Lung (tissue), 11 donors: ENCODE measurements at regions not wholly inside any gene's neighbourhood (a gene's known extent, or its start where the extent isn't known, plus 50 kb on each side); places are given as distances from the start of the nearest gene placed in this dataset.

Source experiments
- ATAC-seq: fragments of 200-7000 bp; cut with Tn5 transposase; one replicate; pipeline ENCODE4 v1.9.1; 2020; ENCODE audit warnings: moderate number of reproducible peaks; ENCODE audit not compliant: insufficient read depth, low FRiP score
- DNase-seq, 3 donors: peaks; one replicate each; pipeline ENCODE4 v3.0.0-alpha.2; 2013 to 2017
- H3K27ac ChIP-seq, 2 donors: one replicate each; pipeline ENCODE4 v1.5.1; 2013; ENCODE audit warnings: mild to moderate bottlenecking in 2 of 2, moderate library complexity in 2 of 2, control low read depth in 1 of 2, inconsistent platforms in 1 of 2, low read depth in 1 of 2, low read length in 1 of 2
- H3K27me3 ChIP-seq, 3 donors: one replicate each; pipeline ENCODE4 v1.5.1; 2013; ENCODE audit warnings: low read length in 2 of 3; ENCODE audit not compliant: control insufficient read depth in 3 of 3, insufficient read depth in 3 of 3
- H3K36me3 ChIP-seq, 4 donors: one replicate each; pipeline ENCODE4 v1.5.1; 2013; ENCODE audit warnings: low read length in 4 of 4, mild to moderate bottlenecking in 1 of 4, moderate library complexity in 1 of 4; ENCODE audit not compliant: control insufficient read depth in 4 of 4, insufficient read depth in 4 of 4
- H3K4me1 ChIP-seq, 5 donors: one replicate each; pipeline ENCODE4 v1.5.1; 2013; ENCODE audit warnings: low read length in 5 of 5, mild to moderate bottlenecking in 2 of 5, moderate library complexity in 1 of 5; ENCODE audit not compliant: control insufficient read depth in 5 of 5, insufficient read depth in 5 of 5
- H3K4me3 ChIP-seq: one replicate; pipeline ENCODE4 v1.5.1; 2013; ENCODE audit warnings: mild to moderate bottlenecking, control low read depth, moderate library complexity
- H3K9ac ChIP-seq, 2 donors: one replicate each; pipeline ENCODE4 v1.5.1; 2013; ENCODE audit warnings: low read length in 2 of 2, control low read depth in 1 of 2; ENCODE audit not compliant: insufficient read depth in 1 of 2
- H3K9me3 ChIP-seq, 4 donors: one replicate each; pipeline ENCODE4 v1.5.1; 2013; ENCODE audit warnings: low read length in 3 of 4, mild to moderate bottlenecking in 1 of 4, moderate library complexity in 1 of 4; ENCODE audit not compliant: control insufficient read depth in 4 of 4, insufficient read depth in 3 of 4
- CTCF ChIP-seq: IDR thresholded peaks from 2 replicates; pipeline ENCODE4 v1.5.1; 2012; ENCODE audit warnings: mild to moderate bottlenecking; ENCODE audit errors: control extremely low read depth, extremely low read depth
- WGBS, 2 donors: extraction: QIAGEN DNeasy Blood & Tissue Kit; methylation state at CpG; one replicate each; pipeline ENCODE4 v1.1.7; 2013; 5-methylcytosine and 5-hydroxymethylcytosine counted together
- donor health status: control.
- donor health status: control.
- donor health status: Bipolar disorder and iron deficiency.
- donor health status: healthy.
- donor health status: DM: yes; HTN: yes; CAD: no.

GRCh38 chr1:104064399-104064798 is 314.7 kb downstream of the AMY1C start:
- H3K27ac ChIP-seq, result no peak overlapping the region
- H3K4me3 ChIP-seq, result no peak overlapping the region
- DNase-seq, result no peak
- ATAC-seq, result no peak
- peaks cover 0 to 2% (median 0%) of the 10 kb centered on the region in 4 donors for H3K9me3 ChIP-seq
- no peaks in the 10 kb centered on the region for H3K27me3 ChIP-seq
- H3K36me3 ChIP-seq, result no peaks in the 10 kb centered on the region
- H3K4me1 ChIP-seq, result no peaks in the 10 kb centered on the region
- no peak overlapping the region for H3K9ac ChIP-seq
- no peak for TF ChIP-seq CTCF

GRCh38 chr1:104072915-104073371 is 323.2 kb downstream of the AMY1C start:
- H3K36me3 ChIP-seq, result no peaks in the 10 kb centered on the region
- H3K4me3 ChIP-seq, result no peak overlapping the region
- no peak overlapping the region for H3K27ac ChIP-seq
- H3K9ac ChIP-seq, result no peak overlapping the region
- peaks cover 0 to 2% (median 0%) of the 10 kb centered on the region in 4 donors for H3K9me3 ChIP-seq
- TF ChIP-seq CTCF, result no peak
- no peaks in the 10 kb centered on the region for H3K4me1 ChIP-seq
- WGBS, 2 donors, result 91 to 92% methylated on average over 23 of the region's 23 CpGs
- DNase-seq (no peak), ATAC-seq (no peak)
- H3K27me3 ChIP-seq, result no peaks in the 10 kb centered on the region

GRCh38 chr1:104073463-104073902 is 323.8 kb downstream of the AMY1C start:
- Histone ChIP-seq H3K4me1 (no peaks in the 10 kb centered on the region), H3K4me3 (no peak overlapping the region), H3K27me3 (no peaks in the 10 kb centered on the region), H3K9ac (no peak overlapping the region), H3K27ac (no peak overlapping the region), H3K36me3 (no peaks in the 10 kb centered on the region), H3K9me3 (peaks cover 0 to under 1% (median 0%) of the 10 kb centered on the region in 4 donors)
- WGBS, 2 donors, result 89 to 92% methylated on average over 19 of the region's 19 CpGs
- no peak for TF ChIP-seq CTCF
- ATAC-seq, result no peak
- DNase-seq, result no peak

GRCh38 chr1:104082221-104082620 is 332.5 kb downstream of the AMY1C start:
- Histone ChIP-seq H3K27me3 (no peaks in the 10 kb centered on the region), H3K4me3 (no peak overlapping the region), H3K9me3 (no peaks in the 10 kb centered on the region), H3K27ac (no peak overlapping the region), H3K4me1 (no peaks in the 10 kb centered on the region), H3K36me3 (no peaks in the 10 kb centered on the region), H3K9ac (no peak overlapping the region)
- TF ChIP-seq CTCF, result no peak
- WGBS, 2 donors, result 78 to 81% methylated on average over 2 of the region's 2 CpGs
- DNase-seq (no peak), ATAC-seq (no peak)
